ENCODE measurements at regions not wholly inside any gene's neighbourhood (a gene's known extent, or its start where the extent isn't known, plus 50 kb on each side); places are given as distances from the start of the nearest gene placed in this dataset.
A peak's percentile ranks its signal among the peaks of the same experiment; 100 is the strongest.
"Not testable (repeated sequence)": the region's sequence is repeated elsewhere in the genome, so short reads cannot be mapped to it uniquely, and the experiment has no call there.

GRCh38 chr6:156199182-156199581 is 578.0 kb upstream of the ARID1B start:
- intact Hi-C loops (cut with DNase I, micrococcal nuclease), result no loop called here
- DNase-seq, result no peak
- ATAC-seq, result no peak

GRCh38 chr6:156197513-156197912 is 579.7 kb upstream of the ARID1B start:
- intact Hi-C loops (cut with DNase I, micrococcal nuclease), result no loop called here
- ATAC-seq (no peak), DNase-seq (no peak)

- intact Hi-C loops (cut with DNase I, micrococcal nuclease), result no loop called here
- ATAC-seq (no peak), DNase-seq (no peak)
Observed at GRCh38 chr6:156194981-156195380, 582.2 kb upstream of the ARID1B start.

GRCh38 chr6:156193381-156193780 is 583.8 kb upstream of the ARID1B start:
- intact Hi-C loops (cut with DNase I, micrococcal nuclease), result no loop called here
- no peak for ATAC-seq
- DNase-seq, result no peak

- no peak for ATAC-seq
- intact Hi-C loops (cut with DNase I, micrococcal nuclease), result no loop called here
- no peak for DNase-seq
Observed at GRCh38 chr6:156191895-156192294, 585.3 kb upstream of the ARID1B start.

GRCh38 chr6:156191390-156191789 is 585.8 kb upstream of the ARID1B start:
- intact Hi-C loops (cut with DNase I, micrococcal nuclease); DNase-seq; ATAC-seq: not testable (repeated sequence)

- intact Hi-C loops (cut with DNase I, micrococcal nuclease), result no loop called here
- DNase-seq, result no peak
- no peak for ATAC-seq
Observed at GRCh38 chr6:156190270-156190669, 586.9 kb upstream of the ARID1B start.

GRCh38 chr6:156189714-156190113 is 587.5 kb upstream of the ARID1B start:
- intact Hi-C loops (cut with DNase I, micrococcal nuclease), result no loop called here
- no peak for DNase-seq

GRCh38 chr6:156189195-156189594 is 588.0 kb upstream of the ARID1B start:
- DNase-seq, result no peak
- intact Hi-C loops (cut with DNase I, micrococcal nuclease), result no loop called here
- ATAC-seq, result no peak

More at GRCh38 chr6:156189714-156190113, 587.5 kb upstream of the ARID1B start:
- no peak for ATAC-seq

- DNase-seq (no peak), ATAC-seq (no peak)
- intact Hi-C loops (cut with DNase I, micrococcal nuclease), result no loop called here
Observed at GRCh38 chr6:156185113-156185512, 592.1 kb upstream of the ARID1B start.

GRCh38 chr6:156183678-156184077 is 593.5 kb upstream of the ARID1B start:
- no peak for DNase-seq
- no peak for ATAC-seq
- intact Hi-C loops (cut with DNase I, micrococcal nuclease), result no loop called here

GRCh38 chr6:156182356-156182755 is 594.8 kb upstream of the ARID1B start:
- DNase-seq (no peak), ATAC-seq (no peak)
- intact Hi-C loops (cut with DNase I, micrococcal nuclease), result no loop called here

GRCh38 chr6:156181506-156181905 is 595.7 kb upstream of the ARID1B start:
- DNase-seq (no peak), ATAC-seq (no peak)
- intact Hi-C loops (cut with DNase I, micrococcal nuclease), result no loop called here

- peak; percentile 42 for ATAC-seq
- intact Hi-C loops (cut with DNase I, micrococcal nuclease), result no loop called here
- DNase-seq, result peak in 1 of 2 donors; percentile 6
Observed at GRCh38 chr6:156175971-156176421, 601.2 kb upstream of the ARID1B start.

GRCh38 chr6:156175433-156175832 is 601.7 kb upstream of the ARID1B start:
- intact Hi-C loops (cut with DNase I, micrococcal nuclease), result no loop called here
- ATAC-seq (no peak), DNase-seq (no peak)

- DNase-seq (no peak), ATAC-seq (no peak)
- intact Hi-C loops (cut with DNase I, micrococcal nuclease), result no loop called here
Observed at GRCh38 chr6:156174031-156174890, 602.9 kb upstream of the ARID1B start.

GRCh38 chr6:156169371-156169770 is 607.8 kb upstream of the ARID1B start:
- intact Hi-C loops (cut with DNase I, micrococcal nuclease), result no loop called here
- ATAC-seq (no peak), DNase-seq (no peak)

- intact Hi-C loops (cut with DNase I, micrococcal nuclease), result no loop called here
- ATAC-seq (no peak), DNase-seq (peak in 1 of 2 donors; percentile 4)
Observed at GRCh38 chr6:156167625-156168071, 609.5 kb upstream of the ARID1B start.

- intact Hi-C loops (cut with DNase I, micrococcal nuclease), result no loop called here
- ATAC-seq (no peak), DNase-seq (peak in 1 of 2 donors; percentile 4)
Observed at GRCh38 chr6:156167016-156167624, 610.1 kb upstream of the ARID1B start.

GRCh38 chr6:156166093-156166492 is 611.1 kb upstream of the ARID1B start:
- intact Hi-C loops (cut with DNase I, micrococcal nuclease), result no loop called here
- no peak for DNase-seq
- ATAC-seq, result no peak
